Activated CD4-positive, alpha-beta T cell treated with anti-CD3 and anti-CD28 coated beads, Interleukin-2, Interleukin-6, amounts not matched to agents 100 ng/mL and 50 ng/mL, durations not matched to agents 16 hours and 8 hours (primary cell): ENCODE measurements at regions not wholly inside any gene's neighbourhood (a gene's known extent, or its start where the extent isn't known, plus 50 kb on each side); places are given as distances from the start of the nearest gene placed in this dataset.
"Not testable (repeated sequence)": the region's sequence is repeated elsewhere in the genome, so short reads cannot be mapped to it uniquely, and the experiment has no call there.

Experiments used
- DNase-seq: peaks from one replicate; pipeline ENCODE4 v3.0.0-alpha.2; 2020

DNA sequence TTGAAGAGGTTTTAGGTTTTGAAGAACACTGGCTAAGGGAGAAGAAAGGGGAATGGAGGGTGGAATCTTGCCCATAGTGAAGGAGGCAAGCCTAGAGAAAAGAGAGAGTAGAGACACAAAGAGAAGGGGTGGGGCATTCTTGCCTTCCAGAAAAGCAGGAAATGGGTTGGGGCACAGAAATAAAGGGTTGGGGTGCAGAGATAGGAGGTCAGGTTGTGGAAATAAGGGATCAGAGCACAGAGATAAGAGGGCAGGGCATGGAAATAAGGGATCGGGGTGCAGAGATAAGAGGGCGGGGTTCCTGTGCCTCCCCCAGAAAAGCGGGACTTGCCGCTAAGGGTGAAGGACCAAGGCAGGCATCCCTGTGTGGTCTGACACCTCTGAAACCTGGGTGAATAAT is 69.9 kb downstream of the ALG1L2 start:
- not testable (repeated sequence) for DNase-seq

DNA sequence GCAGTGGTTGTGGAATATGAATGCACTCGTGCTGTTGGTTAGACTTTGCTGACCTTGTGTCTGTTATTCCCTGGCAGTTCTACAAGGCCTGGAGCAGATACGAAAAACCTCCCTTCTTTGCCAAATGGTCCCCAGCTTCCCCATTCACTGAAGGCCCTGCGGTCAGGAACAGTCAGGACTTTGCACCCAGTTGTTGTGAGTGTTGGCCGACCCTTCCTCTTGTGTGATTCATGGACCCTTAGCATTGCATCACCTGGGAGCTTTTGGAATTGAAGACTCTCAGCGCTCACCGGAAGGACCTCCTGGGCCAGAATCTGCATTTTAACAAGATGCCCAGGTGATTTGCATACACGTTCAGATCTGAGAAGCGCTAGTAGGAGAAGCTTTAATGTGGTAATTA is 71.6 kb downstream of the ALG1L2 start:
- not testable (repeated sequence) for DNase-seq

DNA sequence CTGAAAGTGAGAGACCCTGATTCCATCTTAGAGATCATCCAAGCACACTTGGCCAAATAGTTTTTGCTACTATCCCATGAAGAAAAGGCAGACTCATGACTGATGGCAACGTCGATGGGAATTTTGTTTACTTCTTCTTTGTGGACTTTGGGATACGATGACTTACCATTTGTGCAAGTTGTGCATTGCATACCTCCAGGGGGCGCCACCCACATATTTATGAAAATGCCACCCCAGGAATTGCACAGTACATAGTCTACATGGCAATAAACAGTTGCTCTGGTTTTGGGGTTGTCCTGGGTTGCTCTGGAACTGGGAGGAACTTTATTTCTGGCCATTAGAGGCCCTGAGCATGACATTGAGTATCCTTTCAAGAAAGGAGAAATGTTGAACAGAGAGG is 73.8 kb downstream of the ALG1L2 start:
- DNase-seq: not testable (repeated sequence)

DNA sequence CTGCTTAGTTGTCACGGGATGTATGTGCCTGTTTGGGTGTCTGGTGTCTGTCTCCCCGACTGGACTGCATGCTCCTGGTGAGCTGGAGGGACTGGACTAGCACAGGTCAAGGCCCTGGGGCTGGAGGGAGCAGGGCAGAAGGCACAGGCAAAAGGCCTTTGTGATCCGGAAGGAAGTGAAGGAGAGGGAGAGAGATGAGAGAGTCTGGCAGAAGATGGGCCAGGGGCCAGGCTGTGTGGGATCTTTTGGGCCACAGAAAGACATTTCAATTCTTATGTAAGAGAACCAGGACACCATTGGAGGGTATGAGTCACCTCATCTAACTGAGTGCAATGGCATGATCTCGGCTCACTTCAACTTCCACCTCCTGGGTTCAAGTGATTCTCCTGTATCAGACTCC is 85.2 kb downstream of the ALG1L2 start:
- DNase-seq: not testable (repeated sequence)

DNA sequence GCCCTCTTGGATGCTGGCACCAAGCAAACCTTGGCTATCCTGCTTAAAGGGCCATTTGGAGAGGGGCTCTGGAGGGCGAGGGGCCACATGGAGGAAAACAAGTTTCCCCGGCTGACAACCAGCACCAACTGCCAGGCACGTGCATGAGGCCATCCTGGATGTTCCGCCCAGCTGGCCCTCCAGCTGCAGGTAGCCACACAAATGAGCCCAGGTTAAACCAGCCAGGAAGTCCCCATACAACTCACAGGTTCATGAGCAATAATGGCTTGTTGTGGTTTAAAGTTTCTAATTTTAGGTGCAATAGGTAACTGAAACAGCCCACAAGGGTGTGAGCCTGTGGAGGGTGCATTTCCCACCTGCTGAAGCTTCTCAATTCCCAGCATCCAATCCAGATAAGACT is 93.6 kb downstream of the ALG1L2 start:
- DNase-seq: not testable (repeated sequence)

DNA sequence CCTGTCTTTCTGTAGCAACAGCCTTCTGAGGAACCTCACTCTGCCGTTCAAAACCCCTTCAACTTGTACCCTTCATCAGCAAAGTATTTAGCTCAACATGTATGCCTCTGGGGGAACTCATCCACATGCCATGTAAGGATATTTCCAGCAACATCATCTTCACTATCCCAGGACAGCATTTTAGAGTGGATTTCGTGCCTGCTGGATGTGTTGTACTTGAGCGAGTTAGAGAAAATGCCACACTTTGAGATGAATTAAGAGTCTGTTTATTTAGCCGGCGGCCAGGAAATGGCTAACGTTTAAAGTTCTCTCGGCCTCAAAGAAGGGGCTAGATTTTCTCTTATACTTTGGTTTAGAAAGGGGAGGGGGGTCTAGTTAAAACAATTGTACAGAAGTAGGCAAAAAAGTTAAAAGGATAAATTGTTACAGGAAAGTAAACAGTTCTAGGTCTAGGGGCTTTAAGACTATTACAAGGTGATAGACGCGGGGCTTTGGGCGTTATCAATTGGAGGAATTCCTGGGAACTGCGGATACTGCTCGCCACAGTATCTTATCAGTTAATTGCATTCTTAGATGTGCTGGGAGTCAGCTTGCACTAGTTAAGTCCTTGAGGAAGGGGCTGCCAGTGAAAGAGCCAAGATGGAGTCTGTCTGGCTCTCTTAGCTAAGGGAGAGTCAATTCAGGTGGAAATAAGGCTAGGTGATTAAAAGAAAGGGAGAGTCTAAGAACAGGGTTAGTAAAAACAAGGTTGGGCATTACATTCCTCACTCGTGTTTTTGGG is 95.0 kb downstream of the ALG1L2 start:
- not testable (repeated sequence) for DNase-seq

DNA sequence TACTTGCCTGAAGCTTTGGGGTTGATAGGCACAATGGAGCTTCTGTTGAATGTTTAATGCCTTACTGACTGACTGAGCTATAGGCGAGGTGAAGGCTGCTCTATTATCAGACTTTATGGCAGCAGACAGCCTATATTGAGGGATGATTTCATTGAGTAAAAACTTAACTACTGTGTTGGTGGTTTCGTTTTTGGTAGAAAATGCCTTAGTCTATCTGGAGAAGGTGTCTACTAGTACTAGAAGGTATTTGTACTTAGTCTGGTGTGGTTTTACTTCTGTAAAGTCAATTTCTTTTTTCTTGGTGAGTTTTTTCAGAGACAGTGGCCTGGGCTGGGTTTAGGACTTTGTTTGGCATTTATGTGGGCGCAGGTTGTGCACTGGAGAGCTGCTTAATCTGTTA is 97.2 kb downstream of the ALG1L2 start:
- peak; percentile 59 for DNase-seq

DNA sequence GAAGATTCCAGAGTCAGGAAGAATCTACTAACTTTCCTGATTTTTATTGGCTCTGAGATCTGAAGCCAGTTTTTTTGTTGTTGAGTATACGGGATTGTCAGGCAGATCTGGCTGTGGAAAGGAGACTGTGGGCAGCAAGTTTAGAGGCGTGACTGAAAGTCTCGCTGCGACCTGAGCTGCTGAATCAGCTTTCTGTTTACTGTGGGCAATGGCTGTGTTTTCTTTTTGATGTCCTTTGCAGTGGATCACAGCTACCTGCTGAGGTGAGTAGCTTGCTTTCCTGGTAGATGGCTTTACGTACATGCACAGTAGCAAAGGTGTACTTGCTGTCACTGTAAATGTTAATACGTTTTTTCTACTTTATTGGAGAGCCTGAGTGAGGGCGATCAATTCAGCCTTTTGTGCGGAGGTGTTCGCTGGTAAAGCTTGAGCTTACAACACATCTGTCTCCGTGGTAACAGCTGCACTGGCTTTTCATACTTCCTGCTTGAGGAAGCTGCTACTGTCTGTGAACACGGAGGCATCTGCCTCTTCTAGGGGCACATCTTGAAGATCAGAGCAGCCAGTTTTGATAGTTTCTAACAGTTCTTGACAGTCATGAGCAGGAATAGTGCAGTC is 97.8 kb downstream of the ALG1L2 start:
- peak; percentile 66 for DNase-seq

DNA sequence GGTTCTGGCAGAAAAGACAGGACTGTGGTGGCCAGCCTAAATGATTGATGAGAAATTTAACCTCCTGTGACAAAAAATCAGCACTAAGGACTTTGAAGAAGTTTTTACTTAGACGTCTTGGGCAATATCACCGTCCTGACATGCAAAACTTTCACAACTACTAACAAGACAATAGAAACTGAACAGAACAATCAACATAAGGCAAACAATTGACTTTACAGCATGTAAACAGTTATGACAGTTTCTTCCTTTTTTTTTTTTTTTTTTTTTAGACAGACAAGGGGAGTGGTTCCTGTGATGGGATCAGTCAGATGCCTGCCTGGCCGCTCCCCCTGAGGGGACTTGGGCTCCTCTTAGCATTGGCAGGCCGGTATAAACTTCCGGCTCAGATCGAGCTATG is 100.8 kb downstream of the ALG1L2 start:
- DNase-seq: not testable (repeated sequence)

DNA sequence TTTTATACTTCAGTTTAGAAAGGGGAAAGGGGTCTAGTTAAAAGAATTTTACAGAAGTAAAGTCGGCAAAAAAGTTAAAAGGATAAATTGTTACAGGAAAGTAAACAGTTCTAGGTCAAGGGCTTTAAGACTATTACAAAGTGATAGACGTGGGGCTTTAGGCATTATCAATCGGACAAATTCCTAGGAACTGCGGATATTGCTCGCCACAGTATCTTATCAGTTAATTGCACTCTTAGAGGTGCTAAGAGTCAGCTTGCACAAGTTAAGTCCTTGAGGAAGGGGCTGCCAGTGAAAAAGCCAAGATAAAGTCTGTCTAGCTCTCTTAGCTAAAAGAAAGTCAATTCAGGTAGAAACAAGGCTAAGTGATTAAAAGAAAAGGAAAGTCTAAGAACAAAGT is 102.1 kb downstream of the ALG1L2 start:
- not testable (repeated sequence) for DNase-seq

DNA sequence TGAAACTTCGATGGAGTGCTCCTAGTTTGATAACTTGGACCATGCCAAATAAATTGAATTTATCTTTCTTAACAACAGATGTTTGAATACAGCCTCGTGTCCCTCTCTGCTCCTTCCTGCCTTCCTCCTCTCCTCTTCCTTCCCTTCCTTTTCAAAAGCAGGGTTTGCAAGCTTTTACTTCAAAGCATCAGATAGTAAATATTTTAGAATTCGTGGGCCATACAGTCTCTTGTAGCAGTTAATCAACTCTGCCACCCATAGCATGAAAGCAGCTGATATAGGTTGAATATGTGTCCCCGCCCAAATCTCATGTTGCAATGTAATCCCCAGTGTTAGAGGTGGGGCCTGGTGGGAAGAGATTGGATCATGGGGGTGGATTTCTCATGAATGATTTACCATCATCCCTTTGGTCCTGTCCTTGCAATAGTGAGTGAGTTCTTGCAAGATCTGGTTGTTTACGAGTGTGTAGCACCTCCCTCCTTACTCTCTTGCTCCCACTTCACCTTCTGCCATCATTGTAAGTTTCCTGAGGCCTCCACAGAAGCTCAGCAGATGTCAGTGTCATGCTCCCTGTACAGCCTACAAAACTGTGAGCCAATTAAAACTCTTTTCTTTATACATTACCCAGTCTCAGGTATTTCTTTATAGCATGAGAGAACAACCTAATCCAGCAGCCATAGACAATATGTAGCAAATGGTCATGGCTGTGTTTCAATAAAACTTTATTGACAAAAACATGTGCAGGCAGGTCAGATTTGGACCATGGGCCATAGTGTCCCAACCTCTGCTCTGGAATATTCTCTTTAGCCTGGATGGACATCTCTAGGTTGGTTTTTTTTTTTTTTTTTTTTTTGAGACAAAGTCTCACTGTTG is 102.8 kb downstream of the ALG1L2 start:
- DNase-seq: not testable (repeated sequence)

DNA sequence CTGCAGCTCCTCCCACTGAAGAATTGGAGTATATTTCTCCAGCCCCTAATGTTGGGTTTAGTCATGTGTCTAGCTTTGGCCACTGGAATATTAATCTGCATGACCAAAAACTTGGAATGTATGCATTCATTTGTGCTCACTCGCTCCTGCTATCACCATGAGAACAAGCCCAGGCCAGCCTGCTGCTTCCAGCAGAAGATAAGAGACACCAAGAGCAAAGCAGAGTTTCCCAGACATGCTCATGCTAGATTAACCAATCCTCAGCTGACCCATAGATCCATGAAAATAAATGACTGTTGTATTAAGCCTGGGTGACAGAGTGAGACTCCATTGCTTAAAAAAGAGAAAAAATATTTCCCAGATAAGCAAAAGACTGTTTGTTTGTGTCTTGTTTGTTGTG is 119.6 kb downstream of the ALG1L2 start:
- not testable (repeated sequence) for DNase-seq

DNA sequence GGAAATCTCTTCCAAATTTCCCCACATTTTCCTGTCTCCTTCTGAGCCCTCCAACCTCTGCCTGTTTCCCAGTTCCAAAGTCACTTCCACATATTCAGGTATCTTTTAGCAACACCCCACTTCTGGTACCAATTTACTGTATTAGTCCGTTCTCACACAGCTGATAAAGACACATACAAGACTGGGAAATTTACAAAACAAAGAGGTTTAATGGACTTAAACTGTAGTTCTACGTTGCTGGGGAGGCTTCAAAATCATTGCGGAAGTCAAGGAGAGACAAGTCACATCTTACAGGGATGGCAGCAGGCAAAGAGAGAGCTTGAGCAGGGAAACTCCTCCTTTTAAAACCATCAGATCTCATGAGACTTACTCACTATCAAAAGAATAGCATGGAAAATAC is 122.0 kb downstream of the ALG1L2 start:
- not testable (repeated sequence) for DNase-seq

DNA sequence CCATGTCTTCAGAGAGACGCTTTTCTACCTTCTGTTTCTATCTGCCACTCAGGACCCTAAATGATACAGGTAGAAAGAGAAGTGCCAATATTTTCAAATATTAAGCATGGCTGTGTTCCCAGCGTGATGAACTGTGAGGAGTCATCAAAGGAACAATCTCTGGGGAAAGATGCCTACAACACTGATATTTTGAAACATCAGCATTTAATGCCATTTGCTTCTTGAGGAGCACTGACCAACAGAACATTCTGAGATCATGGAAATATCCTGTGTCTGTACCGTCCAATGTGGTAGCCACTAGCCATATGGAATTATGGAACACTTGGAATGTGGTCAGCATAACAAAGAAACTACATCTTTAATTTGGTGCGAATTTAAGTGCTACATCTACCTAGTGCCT is 117.9 kb upstream of the COL6A5 start:
- no peak for DNase-seq

DNA sequence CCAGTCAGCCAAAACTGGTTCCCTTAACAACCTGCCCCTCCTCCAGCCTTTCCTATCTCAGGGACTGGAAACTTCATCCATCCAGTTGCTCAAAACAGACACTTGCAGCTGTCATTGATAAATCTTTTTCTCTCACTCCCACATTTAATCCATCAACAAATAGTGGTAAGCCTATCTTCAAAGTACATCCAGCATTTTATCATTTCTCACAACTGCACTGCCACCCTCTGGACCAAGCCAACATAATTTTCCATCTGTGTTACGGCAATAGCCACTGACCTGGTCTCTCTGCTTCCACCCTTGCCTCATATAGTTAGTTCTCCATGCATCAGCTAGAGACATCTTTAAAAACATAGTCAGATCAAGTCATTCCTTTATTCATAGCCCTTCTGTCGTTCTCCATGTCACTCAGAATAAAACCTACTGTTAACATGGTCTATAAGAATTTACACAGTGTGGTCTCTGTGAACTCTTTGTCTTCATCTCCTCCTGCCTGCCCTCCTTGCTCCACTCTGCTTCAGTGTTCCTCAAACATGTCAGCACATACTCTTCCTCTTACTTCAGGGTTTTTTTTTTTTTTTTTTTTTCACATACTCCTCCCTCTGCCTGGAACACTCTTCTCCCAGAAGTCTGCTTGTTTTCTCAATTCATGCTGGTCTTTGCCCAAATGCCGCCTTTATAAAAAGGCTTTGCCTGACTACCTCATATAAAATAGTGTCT is 102.5 kb upstream of the COL6A5 start:
- no peak for DNase-seq

DNA sequence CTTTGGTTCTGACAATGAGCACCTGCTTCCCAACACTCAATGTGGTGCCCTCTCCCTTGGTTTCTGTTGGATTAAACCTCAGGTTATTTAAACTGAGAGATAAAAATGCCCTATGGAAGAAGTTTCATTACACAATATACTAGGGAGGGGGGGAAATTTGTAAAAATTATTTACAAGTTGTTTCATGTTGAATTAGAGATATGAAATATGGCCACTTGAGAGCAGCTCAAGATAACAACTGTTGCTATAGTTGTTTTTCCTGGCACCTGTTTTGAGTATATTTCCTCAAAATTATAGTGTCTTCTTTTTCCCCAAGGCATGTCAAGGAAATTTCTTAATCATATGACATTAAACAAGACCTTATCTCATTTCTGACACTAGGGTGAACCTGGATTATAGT is 101.7 kb upstream of the COL6A5 start:
- DNase-seq: no peak

DNA sequence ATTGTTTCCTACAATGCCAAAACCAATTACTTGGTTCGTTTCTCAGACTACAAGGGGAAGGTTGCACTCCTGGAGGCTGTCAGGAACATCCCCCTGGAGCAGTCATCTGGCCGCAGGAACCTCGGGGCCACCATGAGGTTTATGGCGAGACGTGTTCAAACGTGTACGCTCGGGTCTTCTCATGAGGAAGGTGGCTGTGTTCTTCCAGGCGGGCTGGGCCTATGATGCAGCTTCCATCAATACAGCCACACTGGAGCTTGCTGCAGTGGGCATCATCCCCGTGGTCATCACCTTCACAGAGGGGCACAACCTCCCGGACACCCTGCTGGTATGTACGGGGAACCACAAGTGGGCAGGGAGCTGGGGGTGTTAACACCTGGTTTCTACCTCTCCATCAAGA is 94.5 kb upstream of the COL6A5 start:
- DNase-seq: no peak

DNA sequence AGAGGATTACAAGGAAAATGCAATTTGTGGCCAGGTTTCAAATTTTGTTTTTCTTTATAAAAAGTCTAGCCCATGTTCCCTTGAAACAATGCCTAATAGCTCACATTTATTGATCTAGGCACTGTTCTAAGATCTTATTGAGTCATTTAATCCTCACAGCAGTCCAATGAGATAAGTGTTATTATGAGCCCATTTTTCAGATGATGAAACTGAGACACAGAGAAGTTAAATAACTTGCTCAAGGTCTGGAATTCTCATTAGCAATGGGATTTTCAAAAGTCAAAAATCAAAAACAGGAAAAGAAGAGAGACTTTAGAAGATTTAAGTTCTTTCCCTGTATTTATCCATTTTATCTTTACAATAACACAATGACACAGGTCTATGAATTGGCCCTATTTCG is 90.0 kb upstream of the COL6A5 start:
- DNase-seq: no peak

DNA sequence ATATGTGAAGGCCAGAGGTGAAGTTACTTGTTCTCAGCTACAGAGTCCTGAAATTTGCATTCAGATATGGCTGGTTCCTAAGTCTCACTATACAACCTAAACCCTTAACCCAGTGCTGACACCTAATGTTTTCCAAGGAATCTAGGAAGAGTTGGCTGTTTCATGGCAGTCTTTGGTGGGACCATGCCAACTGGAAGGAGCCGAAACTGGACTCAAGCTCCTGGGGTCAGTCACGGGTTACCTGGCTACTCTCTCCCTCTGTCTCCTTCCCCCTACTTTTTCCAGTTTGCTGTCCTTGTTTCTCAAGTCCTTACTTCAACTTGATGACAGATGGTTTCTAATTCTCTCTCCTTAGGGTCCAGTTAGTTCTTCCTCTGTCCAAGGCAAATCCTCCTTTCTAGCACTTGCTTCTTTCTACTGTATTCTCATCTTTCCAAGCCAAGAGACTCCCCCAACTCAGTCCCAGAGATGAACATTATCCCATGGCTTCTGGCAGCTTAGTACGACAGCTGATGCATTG is 88.6 kb upstream of the COL6A5 start:
- no peak for DNase-seq

DNA sequence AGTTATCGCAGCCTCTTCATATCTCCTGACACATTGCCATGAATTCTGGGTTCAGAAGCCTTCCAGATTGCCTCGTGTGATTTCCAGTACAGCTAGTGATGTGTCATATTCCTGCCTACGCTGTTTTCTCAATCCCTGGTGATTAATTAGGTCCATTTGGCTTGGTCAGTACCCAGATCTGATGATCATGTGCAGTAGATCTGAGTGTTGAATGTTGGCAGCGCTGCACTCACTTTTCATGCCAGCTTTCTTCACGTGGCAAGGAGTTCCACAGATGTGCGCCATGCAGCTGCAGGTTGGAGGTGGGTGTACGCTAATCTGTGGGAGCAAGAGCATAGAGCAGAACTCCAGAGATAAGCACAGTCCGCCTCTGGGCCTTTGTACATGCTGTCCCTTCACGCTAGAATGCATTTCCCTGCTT is 86.9 kb upstream of the COL6A5 start:
- DNase-seq: no peak

DNA sequence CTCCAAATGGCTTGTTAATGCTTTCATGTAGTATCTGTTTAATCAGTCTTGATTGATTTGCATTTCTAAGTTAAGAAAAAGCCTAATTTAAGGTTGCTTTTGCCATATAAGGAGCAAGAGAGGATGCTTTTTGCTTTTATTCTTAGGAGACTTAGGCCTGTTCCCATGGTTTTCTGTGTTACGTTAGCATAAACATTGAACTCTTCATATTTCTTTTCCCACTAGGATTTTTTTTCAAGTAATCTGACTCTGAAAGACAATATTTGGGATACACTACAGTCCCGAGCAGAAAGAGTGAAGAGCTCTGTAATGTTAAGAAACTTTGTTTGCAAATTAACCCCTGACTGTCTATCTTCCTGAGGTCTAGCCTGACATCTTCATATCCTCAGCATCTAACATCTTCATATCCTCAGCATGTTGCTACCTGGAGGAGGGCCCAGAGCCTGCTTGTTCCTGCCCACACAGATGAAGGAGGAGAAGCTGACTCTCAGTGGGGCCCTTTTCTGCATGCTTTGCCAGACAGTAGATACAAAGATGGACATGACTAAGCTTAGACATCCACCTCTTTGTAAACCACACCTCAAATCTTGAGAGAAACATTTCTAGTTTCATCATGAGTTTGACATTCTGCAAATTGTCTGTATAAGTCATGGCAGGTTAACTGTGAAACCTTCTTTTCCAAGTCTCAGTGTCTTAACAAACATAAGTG is 86.2 kb upstream of the COL6A5 start:
- no peak for DNase-seq

DNA sequence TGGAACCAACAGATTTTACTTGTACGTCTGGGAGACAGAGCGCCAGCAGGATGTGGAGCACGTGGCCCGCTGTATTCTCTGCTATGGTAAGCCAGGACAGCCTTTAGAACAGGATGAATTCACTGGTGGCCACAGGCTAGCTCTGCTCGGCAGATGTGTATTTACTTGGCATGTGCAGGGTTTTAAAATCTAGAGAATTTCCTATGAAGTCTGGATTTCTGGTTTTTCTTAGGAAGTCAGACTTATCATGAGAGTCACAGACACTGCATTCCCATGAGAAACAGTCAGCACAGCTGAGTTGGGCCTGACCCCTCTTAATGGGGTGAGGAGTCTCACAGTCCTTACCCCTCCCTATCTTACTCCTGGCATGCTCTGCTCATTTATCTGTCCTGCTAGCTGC is 84.6 kb upstream of the COL6A5 start:
- no peak for DNase-seq
